Effector CD4-positive, alpha-beta T cell (primary cell): ENCODE measurements at regions not wholly inside any gene's neighbourhood (a gene's known extent, or its start where the extent isn't known, plus 50 kb on each side); places are given as distances from the start of the nearest gene placed in this dataset.

Source experiments
- DNase-seq: peaks from one replicate; pipeline ENCODE4 v3.0.0-alpha.2; 2020

- no peak for DNase-seq
Measured at GRCh38 chr2:235170536-235171521, 219.0 kb downstream of the SH3BP4 start.

- DNase-seq = no peak
Measured at GRCh38 chr2:235171550-235172031, 219.8 kb downstream of the SH3BP4 start.

GRCh38 chr2:235180642-235181041 lies 228.8 kb downstream of the SH3BP4 start:
- no peak for DNase-seq

GRCh38 chr2:235183786-235184185 lies 232.0 kb downstream of the SH3BP4 start:
- no peak for DNase-seq

GRCh38 chr2:235187806-235188205 lies 236.0 kb downstream of the SH3BP4 start:
- no peak for DNase-seq

DNA sequence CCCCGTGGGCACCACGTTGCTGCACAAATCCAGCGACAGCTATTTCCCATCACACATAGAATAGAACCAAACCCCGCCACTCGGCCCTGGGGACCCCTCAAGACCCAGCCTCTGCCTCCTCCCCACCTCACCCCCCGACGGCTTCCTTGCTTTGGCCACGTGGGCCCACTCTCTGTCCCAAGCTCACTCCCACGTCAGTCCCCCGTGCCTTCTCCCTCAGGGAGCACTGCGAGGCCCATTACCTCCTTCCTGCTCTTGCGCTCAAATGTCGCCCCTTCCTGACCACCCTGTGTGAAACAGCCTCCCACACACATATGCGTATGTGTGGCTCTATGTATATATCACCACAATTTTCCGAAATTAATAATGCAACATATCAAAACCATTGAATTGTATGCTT lies 239.7 kb downstream of the SH3BP4 start:
- no peak for DNase-seq

DNA sequence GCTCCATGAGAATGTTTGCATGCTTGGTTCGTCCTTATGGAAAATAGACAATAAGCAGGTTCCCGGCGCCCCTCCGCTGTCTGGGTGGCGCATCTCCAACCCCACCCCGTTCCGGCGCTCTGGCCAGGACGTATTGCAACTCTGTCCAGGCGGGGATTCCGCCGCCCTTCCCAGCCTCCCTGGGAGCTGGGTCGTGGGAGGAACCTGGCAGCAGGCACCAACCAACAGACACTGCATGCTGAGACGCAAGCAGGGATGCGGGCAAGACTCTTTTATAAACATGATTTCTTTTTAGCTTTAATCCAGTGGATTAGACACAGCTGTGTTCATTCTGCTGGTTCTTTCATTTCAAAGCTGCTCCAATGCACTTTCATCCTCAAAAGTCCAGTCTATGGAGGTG lies 240.2 kb downstream of the SH3BP4 start:
- no peak for DNase-seq

DNA sequence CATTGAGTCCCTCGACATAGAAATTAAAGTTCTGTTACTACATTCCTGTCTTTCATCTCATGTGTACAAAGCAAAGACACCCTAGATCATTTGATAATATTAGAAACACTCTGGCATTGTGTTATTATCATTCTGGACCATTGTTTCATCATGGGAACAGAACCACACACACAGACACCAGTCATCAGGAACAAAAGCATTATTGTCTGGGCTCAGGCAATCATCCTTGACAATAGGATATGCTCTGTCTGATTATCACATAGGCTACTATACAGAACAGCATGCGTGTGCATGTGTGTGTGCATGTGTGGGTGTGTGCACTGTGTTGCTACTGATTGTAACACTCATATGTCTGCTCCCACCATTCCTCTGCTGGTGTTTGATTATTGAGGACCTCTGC lies 242.5 kb downstream of the SH3BP4 start:
- DNase-seq = no peak

GRCh38 chr2:235194836-235195235 lies 243.0 kb downstream of the SH3BP4 start:
- no peak for DNase-seq

- no peak for DNase-seq
Measured at GRCh38 chr2:235195921-235196320, 244.1 kb downstream of the SH3BP4 start.

DNA sequence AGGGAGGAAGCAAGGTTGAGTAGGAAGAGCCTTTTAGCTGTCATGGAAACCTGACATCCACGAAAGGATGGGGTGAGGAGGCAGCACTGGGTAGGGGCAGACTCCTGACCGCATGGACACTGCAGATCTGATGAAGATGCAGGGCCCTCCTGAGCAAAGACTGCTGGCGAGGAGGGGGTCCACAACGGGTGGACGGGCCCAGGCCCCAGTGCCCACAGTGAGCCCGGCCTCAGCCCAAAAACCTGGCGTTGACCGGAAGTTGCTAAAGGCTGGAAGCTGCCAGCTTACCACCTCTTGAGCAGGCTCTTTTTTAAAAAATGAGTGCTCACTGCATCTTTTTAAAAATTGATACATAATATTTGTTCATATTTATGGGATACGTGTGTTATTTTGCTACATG lies 247.3 kb downstream of the SH3BP4 start:
- no peak for DNase-seq

DNA sequence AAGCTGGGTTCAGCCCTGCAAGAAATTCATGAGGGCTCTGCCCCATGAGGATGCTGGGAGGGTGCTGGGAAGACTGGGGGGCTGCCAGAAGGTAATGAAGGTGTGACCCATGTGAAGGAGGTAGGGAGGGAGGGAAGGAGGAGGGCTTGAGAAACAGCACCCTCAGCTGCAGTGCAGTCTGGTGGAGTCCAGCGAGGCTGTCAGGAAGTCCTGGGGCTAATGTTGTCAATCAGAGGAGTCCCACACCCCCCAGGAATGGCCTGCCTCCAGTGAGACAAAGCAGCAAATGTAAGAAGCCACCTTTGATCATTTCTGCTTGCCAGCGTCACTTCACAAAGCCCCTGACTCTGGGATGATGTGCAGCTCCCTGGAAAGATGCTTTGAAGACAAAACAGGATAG lies 248.4 kb downstream of the SH3BP4 start:
- DNase-seq = no peak

- DNase-seq = no peak
Measured at GRCh38 chr2:235201756-235202155, 249.9 kb downstream of the SH3BP4 start.

DNA sequence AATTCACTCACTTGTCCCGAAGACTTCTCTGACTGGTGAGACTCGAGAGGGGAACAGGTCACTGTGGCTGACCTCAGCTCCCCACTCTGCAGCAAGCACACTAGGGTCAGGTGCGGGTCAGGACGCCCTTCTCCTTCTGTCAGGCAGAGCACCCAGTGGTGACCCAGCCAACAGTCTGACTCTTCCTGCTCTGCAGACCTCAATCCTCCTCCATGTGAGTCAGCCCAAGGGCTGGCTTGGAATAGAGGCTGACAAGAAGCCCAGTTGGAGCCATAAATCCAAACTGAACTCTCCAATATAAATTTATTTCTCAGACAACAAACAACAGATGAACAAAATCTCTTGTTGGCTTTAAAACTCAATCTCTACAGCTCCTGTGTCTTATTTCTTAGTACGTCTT lies 253.1 kb downstream of the SH3BP4 start:
- DNase-seq = no peak

- no peak for DNase-seq
Measured at GRCh38 chr2:235206399-235206798, 254.6 kb downstream of the SH3BP4 start.

DNA sequence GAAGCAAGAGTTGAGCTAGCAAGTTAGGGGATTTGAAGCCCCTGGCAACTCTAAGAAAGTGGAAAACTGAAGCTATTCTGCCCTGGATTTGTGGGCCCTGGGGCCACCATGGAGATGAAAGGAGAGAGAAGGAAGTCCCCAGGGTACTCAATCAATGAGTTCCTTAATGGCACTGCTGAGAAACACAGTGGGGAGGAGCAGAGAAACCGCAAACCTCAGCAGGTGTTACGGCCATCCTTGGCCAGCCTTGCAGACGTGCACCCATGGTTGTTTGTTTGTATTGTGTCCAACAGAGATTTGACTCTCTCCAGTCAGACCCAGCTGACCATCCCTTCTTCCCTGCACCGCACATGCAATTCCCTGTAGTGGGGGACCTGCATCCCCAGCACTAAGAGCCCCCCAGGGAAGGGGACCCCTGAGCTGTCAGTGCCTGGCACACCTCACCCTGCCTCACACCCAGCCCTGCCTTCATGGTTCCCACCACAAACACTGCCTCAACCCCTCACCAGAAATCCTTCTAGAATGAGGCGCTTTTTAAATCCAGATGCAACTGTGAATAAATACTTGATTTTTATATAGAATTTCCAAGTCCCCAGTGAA lies 255.3 kb downstream of the SH3BP4 start:
- no peak for DNase-seq

DNA sequence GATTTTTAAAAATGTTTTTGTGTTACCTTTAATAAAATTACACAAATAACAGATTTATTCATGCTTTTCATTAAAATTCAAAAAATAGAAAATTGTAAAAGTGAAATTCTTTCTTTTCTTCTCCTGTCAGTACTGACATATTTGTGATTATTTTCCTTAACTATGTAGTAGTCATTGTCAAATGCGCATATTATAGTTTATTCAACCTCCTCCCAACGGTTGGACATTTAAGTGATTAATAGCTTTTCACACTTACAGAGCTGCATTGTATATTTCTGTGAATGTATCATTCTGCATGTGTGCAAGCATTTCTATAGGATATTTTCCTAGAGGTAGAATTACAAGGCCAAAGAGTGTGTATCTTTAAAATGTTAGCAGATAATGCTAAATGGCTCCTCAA lies 259.2 kb downstream of the SH3BP4 start:
- DNase-seq = no peak

GRCh38 chr2:235212501-235213158 lies 260.8 kb downstream of the SH3BP4 start:
- DNase-seq = no peak

DNA sequence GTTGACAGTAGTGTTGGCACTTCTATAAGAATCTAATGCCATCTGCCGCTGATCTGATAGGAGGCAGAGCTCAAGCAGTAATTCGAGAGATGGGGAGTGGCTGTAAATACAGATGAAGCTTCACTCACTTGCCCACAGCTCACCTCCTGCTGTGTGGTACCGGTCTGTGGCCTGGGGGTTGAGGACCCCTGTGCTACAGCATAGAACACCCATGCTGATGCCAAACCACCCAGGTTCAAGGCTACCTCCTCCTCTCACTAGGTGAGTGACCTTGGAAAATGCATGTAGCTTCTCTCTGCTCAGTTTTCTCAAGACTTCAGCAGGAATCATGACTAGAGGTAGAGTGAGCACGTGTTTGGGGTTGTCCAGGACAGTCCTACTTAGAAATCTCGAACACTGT lies 263.4 kb downstream of the SH3BP4 start:
- no peak for DNase-seq

DNA sequence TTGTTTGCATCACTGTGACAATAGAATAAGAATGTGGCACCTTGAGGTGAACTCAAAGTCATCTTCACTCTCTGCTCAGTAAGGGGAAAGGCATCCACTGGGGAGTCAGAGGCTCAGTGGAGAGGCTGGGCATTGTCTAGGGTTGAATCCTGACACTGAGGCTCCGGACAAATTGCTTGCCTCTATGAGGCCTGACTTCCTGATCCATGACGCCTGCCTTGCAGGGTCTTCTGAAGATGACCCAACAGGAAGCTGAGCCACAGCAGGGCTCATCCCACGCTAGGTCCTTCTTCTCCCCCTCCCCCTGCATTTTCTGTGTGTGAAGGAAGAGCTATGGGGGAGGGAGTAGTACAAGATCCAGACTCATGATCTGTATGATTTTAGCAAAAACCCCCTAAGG lies 265.1 kb downstream of the SH3BP4 start:
- DNase-seq = no peak

DNA sequence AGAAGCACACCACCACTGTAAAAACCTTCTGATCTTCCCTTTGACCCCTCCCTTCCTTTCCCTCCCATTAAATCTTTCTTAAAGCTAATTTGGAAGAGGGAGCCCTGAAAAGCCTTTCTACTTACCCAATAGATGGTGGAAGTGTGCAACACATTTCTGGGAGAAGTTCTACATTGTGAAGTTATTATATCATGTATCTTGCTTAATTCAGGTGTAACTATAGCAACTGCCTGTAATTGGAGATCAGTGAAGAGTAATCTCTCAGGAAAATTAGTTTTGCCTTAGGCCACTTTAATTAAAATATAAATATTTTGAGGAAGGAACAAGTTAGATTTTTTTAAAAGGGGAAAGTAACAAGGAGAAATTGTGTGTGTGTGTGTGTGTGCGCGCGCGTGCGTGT lies 266.0 kb downstream of the SH3BP4 start:
- DNase-seq = no peak

DNA sequence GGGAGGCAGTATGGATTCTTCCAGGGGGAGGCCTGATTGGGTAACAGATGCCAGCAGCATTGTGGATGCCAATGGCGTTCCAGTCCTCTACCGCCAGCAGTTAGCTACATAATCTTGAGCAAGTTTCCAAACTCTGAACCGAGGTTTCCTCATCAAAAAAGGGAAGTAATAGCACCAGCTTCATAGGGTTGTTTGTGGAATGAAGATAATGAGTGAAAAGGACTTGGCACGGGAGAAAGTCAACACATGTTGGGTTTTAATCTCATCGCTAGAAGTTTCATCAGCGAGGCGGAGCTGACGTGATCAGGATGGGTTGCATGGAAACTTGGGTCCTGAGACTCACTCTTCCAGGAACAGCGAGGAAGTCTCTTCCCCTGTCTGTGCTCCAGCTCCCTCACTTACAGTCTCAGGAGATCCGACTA lies 266.7 kb downstream of the SH3BP4 start:
- DNase-seq = no peak

DNA sequence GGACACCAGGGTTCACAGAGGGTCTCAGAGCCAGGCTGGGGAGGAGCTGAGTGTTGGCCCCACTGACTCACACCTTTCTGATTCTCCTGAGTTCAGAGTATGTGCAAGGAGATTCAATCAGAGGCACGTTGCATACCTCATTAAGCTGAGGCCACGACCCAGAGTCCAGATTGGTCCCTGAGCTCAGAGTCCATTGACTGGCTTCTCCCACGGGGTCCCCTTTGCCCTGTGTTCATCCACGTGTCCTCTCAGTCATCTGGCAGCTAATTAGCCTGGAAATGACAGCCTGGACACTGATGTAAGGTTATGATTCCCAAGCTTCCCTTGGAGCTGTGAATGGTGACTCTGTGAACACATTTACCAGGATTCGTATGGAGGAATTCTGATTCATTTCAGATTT lies 267.2 kb downstream of the SH3BP4 start:
- no peak for DNase-seq

- no peak for DNase-seq
Measured at GRCh38 chr2:235220331-235220730, 268.5 kb downstream of the SH3BP4 start.
